ENCODE measurements at regions not wholly inside any gene's neighbourhood (a gene's known extent, or its start where the extent isn't known, plus 50 kb on each side); places are given as distances from the start of the nearest gene placed in this dataset.

DNA sequence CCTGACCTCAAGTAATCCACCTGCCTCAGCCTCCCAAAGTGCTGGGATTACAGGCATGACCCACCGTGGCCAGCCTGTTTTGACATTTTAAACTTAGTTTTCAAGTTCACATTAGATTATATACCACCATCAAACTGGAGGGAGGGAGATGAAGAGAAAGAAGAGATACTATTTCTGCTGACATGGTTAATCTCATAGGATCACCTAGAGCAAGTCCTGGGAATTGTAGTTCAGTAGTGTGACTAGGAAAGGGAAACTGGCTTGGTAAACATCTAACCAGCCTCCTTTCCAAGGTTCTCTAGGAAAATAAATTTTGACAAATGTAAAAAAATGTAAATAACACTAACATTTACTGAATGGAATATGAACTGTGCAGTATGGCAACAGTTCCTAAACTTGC, 120.5 kb upstream of the ASCC3 start:
- TF ChIP-seq, protein P1, sequence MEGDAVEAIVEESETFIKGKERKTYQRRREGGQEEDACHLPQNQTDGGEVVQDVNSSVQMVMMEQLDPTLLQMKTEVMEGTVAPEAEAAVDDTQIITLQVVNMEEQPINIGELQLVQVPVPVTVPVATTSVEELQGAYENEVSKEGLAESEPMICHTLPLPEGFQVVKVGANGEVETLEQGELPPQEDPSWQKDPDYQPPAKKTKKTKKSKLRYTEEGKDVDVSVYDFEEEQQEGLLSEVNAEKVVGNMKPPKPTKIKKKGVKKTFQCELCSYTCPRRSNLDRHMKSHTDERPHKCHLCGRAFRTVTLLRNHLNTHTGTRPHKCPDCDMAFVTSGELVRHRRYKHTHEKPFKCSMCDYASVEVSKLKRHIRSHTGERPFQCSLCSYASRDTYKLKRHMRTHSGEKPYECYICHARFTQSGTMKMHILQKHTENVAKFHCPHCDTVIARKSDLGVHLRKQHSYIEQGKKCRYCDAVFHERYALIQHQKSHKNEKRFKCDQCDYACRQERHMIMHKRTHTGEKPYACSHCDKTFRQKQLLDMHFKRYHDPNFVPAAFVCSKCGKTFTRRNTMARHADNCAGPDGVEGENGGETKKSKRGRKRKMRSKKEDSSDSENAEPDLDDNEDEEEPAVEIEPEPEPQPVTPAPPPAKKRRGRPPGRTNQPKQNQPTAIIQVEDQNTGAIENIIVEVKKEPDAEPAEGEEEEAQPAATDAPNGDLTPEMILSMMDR (IDR thresholded peaks at IDR 0.05) = no peak
- ATAC-seq (no peak), DNase-seq (no peak)
- no peaks in the 10 kb centered on the region for H3K4me1 ChIP-seq
- H3K9me3 ChIP-seq = no peaks in the 10 kb centered on the region
- no peaks in the 10 kb centered on the region for H3K27me3 ChIP-seq
- 67 to 68% methylated on average over 1 of the region's 1 CpG for WGBS, 2 donors
- intact Hi-C loops (cut with DNase I) = no loop called here
- H3K4me3 ChIP-seq = no peak overlapping the region
- no peak overlapping the region for H3K27ac ChIP-seq
- H3K36me3 ChIP-seq (replicated peaks in 1 of 2; ENCODE audit: insufficient read depth in 1 of 2, low read depth in 2 of 2) = no peaks in the 10 kb centered on the region

DNA sequence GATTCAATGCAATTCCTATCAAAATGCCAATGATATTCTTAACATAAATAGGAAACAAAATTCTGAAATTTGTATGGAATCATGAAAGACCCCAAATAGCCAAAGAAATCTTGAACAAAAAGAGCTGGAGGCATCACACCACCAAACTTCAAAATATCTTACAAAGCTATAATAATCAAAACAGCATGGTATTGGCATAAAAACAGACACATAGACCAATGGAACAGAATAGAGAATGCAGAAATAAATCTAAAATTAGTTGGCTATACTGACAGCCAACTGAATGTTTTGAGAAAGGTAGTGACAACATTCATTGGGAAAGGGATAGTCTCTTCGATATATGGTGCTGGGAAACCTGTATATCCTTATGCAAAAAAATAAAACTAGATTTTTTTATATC, 121.9 kb upstream of the ASCC3 start:
- WGBS, 2 donors = 68 to 82% methylated on average over 1 of the region's 1 CpG
- ATAC-seq = no peak

DNA sequence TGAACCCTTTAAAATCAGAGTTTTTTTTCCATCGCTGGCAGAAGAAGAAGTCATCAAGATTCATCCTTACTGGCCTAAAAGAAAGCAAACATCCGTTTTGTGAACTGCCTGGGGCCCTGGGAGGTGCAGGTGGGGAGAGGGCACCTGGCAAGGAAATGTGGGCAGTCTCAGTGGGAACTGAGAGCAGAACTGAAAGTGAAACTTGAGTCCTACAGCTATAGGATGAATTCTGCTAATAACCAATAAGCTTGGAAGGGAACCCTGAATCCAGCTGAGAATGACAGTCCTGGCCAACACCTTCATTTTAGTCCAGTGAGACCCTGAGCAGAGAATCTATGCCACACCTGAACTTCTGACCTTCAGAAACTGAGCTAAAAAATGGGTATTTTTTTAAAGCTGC, 130.1 kb upstream of the ASCC3 start:
- ATAC-seq = no peak
- Histone ChIP-seq H3K9me3 (no peaks in the 10 kb centered on the region), H3K27ac (no peak overlapping the region), H3K4me3 (no peak overlapping the region), H3K36me3 (replicated peaks in 1 of 2; ENCODE audit: insufficient read depth in 1 of 2, low read depth in 2 of 2) (no peaks in the 10 kb centered on the region), H3K27me3 (no peaks in the 10 kb centered on the region), H3K4me1 (no peaks in the 10 kb centered on the region)
- TF ChIP-seq POLR2A (IDR thresholded peaks at IDR 0.05) = no peak
- TF ChIP-seq, protein P1 (IDR thresholded peaks at IDR 0.05) = no peak
- 37 to 53% methylated on average over 2 of the region's 2 CpGs for WGBS, 2 donors
- no peak for DNase-seq
- intact Hi-C loops (cut with DNase I) = no loop called here

More for the DNA sequence above, 121.9 kb upstream of the ASCC3 start:
- Histone ChIP-seq H3K4me1 (no peaks in the 10 kb centered on the region), H3K36me3 (replicated peaks in 1 of 2; ENCODE audit: insufficient read depth in 1 of 2, low read depth in 2 of 2) (no peaks in the 10 kb centered on the region), H3K27me3 (no peaks in the 10 kb centered on the region), H3K27ac (no peak overlapping the region), H3K4me3 (no peak overlapping the region), H3K9me3 (no peaks in the 10 kb centered on the region)
- TF ChIP-seq, protein P1 (IDR thresholded peaks at IDR 0.05) = no peak
- no peak for TF ChIP-seq POLR2A (IDR thresholded peaks at IDR 0.05)
- no peak for DNase-seq
- intact Hi-C loops (cut with DNase I) = no loop called here

DNA sequence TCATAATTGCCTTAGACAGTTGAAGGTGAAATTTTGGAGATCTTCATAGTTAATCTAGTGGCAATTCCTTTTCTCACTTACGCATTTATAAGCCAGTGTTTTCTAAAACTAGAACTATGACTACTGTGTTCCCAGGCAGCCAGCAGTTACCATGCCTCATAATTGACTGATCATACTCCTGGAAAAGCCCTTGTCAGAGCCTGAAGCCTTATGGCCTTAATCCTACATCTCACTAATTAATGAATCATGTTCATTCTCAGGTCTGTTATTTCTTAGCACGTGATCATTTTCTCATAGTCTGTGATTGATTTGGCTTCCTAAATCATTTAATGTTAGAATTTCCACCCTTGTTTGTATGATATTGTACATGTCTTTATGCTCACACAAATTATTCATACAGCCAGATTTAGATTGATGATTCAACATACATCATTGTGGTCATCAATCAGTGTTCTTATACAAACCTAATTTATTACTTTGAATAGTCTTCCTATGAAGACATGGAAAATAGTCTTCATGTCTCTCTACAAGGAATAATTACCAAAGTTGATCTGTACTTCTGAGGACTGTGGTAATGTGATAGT, 132.6 kb upstream of the ASCC3 start:
- Histone ChIP-seq H3K27me3 (no peaks in the 10 kb centered on the region), H3K9me3 (no peaks in the 10 kb centered on the region), H3K36me3 (replicated peaks in 1 of 2; ENCODE audit: insufficient read depth in 1 of 2, low read depth in 2 of 2) (no peaks in the 10 kb centered on the region), H3K4me1 (no peaks in the 10 kb centered on the region), H3K27ac (no peak overlapping the region), H3K4me3 (no peak overlapping the region)
- TF ChIP-seq, protein P1 (IDR thresholded peaks at IDR 0.05) = no peak
- no peak for TF ChIP-seq POLR2A (IDR thresholded peaks at IDR 0.05)
- ATAC-seq (no peak), DNase-seq (no peak)
- intact Hi-C loops (cut with DNase I) = no loop called here
- WGBS, 2 donors = 55 to 75% methylated on average over 2 of the region's 2 CpGs

- Histone ChIP-seq H3K27me3 (no peaks in the 10 kb centered on the region), H3K4me1 (no peaks in the 10 kb centered on the region), H3K36me3 (replicated peaks in 1 of 2; ENCODE audit: insufficient read depth in 1 of 2, low read depth in 2 of 2) (no peaks in the 10 kb centered on the region), H3K4me3 (no peak overlapping the region), H3K9me3 (no peaks in the 10 kb centered on the region), H3K27ac (no peak overlapping the region)
- ATAC-seq = no peak
- WGBS, 2 donors = 25% methylated on average over 1 of the region's 1 CpG
- intact Hi-C loops (cut with DNase I) = no loop called here
- DNase-seq = no peak
- TF ChIP-seq, protein P1 (IDR thresholded peaks at IDR 0.05) = no peak
- no peak for TF ChIP-seq POLR2A (IDR thresholded peaks at IDR 0.05)
These were observed 134.4 kb upstream of the ASCC3 start for GRCh38 chr6:101015541-101015940.
